Stimulated activated CD8-positive, alpha-beta memory T cell treated with anti-CD3 and anti-CD28 coated beads, Interleukin-4, amount 100 ng/mL, for 1 hour (primary cell): ENCODE measurements at regions not wholly inside any gene's neighbourhood (a gene's known extent, or its start where the extent isn't known, plus 50 kb on each side); places are given as distances from the start of the nearest gene placed in this dataset.

Experiments
- DNase-seq, 2 donors: peaks; one replicate each; pipeline ENCODE4 v3.0.0-alpha.2; 2020; ENCODE audit warnings: low read depth in 2 of 2, low spot score in 1 of 2

DNA sequence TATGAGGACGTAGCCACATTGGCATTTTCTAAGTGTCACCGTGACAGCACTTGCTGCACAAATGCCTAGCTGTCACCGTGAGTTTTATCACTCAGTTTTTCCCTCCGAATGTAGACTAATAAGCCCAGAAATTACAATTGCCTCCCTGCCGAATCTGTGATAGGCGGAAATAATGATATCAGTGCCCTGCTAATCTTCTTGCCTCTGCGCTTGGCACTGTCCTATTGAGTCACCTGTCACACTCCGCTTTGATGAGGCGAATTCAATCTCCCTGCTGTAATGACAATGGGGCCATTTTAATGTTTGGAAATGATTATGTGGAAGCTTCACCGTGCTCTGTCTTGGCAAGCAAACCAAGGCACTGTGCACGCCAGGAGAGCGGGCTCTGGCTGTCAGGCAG, 112.8 kb downstream of the LINC00237 start:
- DNase-seq: no peak

DNA sequence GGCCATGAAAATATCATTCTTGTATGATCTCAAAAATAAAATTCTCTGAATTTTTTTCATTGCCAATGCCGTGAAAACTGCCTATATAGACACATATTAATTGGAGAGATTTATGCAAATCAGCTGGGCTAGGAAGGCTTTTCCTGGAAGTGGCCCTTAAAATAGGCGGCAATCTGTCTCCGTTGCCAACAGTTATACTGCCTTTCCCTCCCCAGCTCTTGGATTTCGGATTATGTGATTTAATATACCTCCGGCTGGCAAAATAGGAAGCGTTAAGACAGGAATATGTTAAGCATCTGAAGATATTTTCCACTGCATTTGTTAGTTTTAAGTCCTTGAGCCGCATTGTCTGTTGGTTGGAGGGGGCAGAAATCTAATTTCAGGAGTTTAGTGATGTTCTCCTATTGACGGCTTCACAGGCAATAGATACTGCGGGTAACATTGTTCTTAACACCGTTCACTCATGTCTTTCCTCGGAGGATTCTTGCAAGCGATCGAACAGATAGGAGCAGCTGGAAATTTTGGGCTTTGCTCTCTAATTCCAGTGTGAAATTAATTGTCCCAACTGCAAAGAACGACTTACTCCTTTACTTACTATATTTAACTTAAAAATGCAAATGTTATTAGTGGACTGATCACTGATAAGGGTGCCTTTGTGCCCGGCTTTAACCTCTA, 113.3 kb downstream of the LINC00237 start:
- DNase-seq: no peak

DNA sequence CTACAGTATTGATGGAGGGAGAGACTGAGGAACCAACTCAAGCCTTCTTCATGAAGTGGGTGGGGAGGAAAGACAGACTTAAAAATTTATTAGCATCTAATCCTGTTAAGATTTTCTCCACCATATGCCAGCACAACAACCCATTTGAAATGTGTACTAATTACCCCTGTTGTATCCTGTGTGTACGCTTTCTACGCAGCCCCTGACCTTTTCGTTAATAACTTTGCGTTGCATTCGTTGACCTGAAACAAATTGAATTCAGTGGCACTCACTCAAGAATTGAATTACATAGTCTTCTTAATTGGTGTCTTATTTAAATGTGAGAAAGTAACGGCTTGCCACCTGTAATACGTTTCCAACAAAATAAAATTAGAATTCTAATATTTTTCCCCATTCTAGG, 113.9 kb downstream of the LINC00237 start:
- no peak for DNase-seq

GRCh38 chr20:20989081-20989480, 117.1 kb downstream of the LINC00237 start:
- DNase-seq: no peak

GRCh38 chr20:20979934-20980333, 126.2 kb downstream of the LINC00237 start:
- DNase-seq: no peak

DNA sequence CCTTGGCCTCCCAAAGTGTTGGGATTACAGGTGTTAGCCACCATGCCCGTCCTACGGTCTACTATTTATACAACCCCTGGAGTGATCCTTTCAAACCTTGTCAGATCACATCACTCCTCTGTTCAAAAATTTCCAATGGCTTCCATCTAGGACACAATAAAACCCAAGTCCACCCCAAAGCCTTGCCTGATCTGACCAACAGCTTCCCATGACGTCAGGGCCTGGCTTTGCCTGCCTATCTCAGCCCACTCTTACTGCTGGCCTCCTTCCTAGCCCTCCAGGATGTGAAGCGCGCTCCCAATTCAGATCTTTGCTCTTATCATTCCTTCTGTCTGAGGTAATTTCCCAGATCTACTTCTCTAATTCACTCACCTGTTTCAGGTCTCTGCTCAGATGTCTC, 128.4 kb downstream of the LINC00237 start:
- DNase-seq: no peak

- no peak for DNase-seq
Observed at GRCh38 chr20:20972490-20972889, 133.7 kb downstream of the LINC00237 start.

GRCh38 chr20:20971810-20972209, 134.3 kb downstream of the LINC00237 start:
- no peak for DNase-seq

DNA sequence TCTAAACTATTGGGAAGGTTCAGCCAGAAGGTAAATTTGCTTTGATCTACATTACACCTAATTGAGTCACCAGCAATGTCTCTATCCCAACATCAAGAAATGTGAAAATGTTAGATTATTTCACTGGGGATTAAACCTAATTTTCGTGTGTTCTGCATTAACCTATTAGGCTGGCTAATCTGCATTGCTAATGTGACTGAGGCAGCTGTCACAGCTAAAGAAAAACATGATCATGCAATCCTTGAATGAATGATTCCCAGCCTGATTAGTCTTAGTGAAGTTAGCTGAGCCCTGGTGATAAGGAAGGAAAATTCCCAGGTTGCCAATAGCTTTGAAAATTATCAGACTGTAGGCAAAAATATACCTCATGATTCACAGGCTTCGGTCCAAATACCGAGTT, 135.3 kb downstream of the LINC00237 start:
- no peak for DNase-seq

- DNase-seq: no peak
Observed at GRCh38 chr20:20969701-20970280, 136.4 kb downstream of the LINC00237 start.

- no peak for DNase-seq
Observed at GRCh38 chr20:20967564-20968184, 138.5 kb downstream of the LINC00237 start.

GRCh38 chr20:20966171-20966570, 140.0 kb downstream of the LINC00237 start:
- no peak for DNase-seq

DNA sequence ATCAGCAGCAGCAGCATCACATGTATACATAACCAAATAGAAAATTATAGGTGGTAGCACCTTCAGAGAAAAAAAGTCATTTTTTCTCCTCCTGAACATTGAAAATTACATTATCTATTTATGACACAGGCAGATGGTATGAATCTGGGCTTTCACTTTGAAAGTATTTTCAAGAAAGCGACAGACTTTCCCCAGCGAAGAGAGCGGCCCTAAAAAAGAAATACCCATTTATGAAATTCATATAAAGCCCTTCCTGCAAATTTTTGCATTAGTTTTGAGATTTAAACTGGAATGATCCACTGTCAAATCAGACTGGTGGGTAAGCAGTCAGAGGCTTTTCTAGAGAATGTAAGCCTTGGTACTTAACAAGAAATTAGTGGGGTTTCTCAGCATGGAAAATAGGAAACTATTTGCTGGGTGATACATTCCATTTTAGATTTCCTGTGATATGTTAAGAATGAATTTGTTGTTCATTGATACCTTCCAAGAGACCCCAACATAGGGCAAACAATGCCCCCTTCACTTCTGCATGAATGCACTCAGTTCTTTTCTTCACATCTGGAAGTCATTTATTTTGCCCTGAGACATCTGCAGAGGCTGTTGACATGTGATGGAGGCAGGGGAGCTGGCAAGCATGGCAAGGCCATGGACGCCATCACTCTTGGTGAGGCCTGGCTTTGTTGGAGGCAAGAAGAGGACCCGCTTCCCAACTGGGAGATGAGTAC, 147.0 kb downstream of the LINC00237 start:
- DNase-seq: no peak

- no peak for DNase-seq
Observed at GRCh38 chr20:20956513-20956931, 149.6 kb downstream of the LINC00237 start.

- no peak for DNase-seq
Observed at GRCh38 chr20:20955892-20956291, 150.3 kb downstream of the LINC00237 start.

DNA sequence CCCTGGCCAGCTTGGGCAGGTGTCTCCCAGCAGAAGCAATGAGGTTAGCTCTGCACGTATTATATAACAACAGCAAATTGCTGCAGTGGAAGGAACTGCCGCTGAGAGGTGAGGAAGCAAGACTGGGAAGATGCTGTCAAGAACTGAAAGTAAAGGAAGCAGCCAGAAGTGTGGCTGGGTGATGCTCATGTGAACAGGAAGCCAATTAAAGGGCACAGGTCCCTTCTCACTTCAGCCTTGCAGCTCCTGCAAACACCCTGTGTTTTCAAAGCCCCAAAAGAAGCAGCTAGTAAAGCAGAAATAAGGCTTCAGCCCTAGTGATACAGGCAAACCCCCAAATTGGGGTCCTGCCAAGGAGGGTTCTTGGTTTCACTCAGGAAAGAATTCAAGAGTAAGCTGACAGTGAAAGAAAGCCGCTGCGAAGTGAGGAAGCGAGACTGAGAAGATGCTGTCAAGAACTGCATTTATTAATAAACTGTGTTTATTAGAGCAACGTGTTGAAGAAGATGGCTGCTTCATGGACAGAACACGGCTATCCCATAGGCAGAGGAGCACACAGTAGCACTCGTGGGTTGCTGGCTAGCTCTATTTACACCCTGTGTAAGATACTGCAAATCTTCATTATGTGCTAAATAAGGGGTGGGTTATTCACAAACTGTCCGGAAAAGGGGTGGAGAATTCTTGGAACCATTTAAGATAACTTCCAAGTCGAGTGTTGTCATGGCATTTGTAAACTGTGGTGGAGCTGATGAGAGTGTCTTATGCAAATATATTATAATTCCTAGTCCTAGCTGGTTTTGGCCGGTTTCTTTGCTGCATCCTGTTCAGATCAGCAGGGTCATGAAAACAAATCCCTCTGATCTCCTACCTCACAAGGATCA, 152.2 kb downstream of the LINC00237 start:
- DNase-seq: no peak

DNA sequence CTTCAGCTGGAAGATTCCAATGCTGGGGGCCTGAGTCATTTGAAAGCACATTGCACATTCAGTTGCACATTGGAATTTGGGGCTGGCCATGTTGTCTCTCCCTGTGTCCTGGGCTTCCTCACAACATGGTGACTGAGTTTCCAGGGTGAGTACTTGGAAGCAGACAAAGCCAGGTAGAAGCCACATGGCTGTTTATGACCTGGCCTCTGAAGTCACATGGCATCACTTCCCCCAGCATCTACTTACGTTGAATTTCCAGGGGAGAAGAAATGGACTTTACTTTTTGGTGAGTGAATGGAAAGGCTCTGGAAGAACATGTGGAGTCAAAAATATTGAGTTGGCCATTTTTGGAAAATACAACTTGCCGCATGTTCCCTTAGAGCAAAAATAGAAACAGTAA, 155.5 kb downstream of the LINC00237 start:
- DNase-seq: no peak

- DNase-seq: no peak
Observed at GRCh38 chr20:20946122-20946759, 159.9 kb downstream of the LINC00237 start.

DNA sequence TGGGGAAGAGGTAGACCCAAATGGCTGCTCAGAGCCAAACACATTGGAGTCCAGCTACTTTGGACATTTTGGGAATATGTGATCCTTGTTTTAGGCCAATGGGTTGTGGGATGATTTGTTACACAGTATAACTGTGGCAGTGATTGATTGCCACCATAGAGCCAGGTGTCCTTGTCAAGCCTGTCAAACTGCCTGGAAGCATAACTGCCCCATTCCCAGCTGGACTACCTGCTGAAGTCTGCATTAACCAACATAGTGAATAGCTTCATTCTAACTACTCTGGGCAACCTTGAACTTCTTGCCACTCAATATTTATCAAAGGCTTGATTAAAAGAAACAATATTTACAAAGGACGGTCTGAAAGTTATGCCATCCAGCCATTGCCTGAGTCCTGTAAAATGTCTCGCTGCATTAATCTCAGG, 164.7 kb downstream of the LINC00237 start:
- no peak for DNase-seq

DNA sequence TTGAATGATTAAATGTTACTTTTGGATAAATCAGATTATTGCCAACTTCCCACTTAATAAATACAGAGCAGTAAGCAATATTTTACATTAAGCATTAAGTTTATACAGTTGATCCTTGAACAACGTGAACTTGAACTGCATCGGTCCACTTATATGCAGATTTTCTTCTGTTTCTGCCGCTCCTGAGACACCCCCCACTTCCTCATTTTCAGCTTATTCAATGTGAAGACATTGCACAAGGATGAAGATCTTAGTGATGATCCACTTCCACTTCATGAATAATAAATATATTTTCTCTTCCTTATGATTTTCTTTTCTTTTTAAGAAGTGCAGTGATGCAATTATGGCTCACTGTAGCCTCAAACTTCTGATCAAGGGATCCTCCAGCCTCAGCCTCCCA, 167.2 kb downstream of the LINC00237 start:
- no peak for DNase-seq

- DNase-seq: no peak
Observed at GRCh38 chr20:20938599-20938998, 167.6 kb downstream of the LINC00237 start.
